ENCODE measurements at regions not wholly inside any gene's neighbourhood (a gene's known extent, or its start where the extent isn't known, plus 50 kb on each side); places are given as distances from the start of the nearest gene placed in this dataset.

DNA sequence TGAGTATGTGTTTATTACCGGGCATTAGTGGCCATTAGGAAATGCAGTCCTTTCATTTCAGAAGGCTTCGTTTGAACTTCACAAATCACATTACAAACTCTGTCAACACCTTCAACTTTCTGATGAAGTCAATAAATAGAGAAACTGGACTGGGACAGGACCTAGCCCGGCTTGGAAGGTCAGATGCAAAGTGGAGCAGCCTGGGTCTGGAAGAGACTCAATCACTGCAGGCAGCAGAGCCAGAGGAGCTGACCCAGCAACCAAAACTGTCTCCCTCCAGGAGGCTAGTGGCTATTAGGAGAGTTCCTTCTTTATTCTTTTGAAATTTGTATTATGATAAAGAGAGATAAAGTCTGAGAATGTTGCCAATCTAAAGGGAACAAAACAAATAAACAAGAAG, 167.2 kb upstream of the SPOPL start:
- no peaks in the 10 kb centered on the region for H3K36me3 ChIP-seq (ENCODE audit: control insufficient read depth in 4 of 4, insufficient read depth in 4 of 4, low read length in 3 of 4)
- no peak for DNase-seq
- 100% methylated on average over 1 of the region's 3 CpGs for WGBS (ENCODE audit: insufficient coverage)
- H3K4me3 ChIP-seq (ENCODE audit: control insufficient read depth in 1 of 7, extremely low read depth in 1 of 7, insufficient read depth in 4 of 7, low read depth in 2 of 7, low read length in 6 of 7) = no peak overlapping the region
- H3K27me3 ChIP-seq (replicated peaks in 2 of 5; ENCODE audit: control insufficient read depth in 4 of 5, insufficient read depth in 5 of 5, low read length in 4 of 5) = no peaks in the 10 kb centered on the region
- ChIA-PET POLR2A (no interaction called here), CTCF (no interaction called here)
- no peak overlapping the region for H3K27ac ChIP-seq (ENCODE audit: insufficient read depth in 1 of 2, low read depth in 1 of 2, low read length in 2 of 2, poor library complexity in 1 of 2, severe bottlenecking in 2 of 2)
- no peaks in the 10 kb centered on the region for H3K4me1 ChIP-seq (ENCODE audit: control extremely low read depth in 1 of 4, control insufficient read depth in 4 of 4, insufficient read depth in 4 of 4, low read length in 3 of 4)
- no peaks in the 10 kb centered on the region for H3K9me3 ChIP-seq (ENCODE audit: control extremely low read depth in 1 of 5, control insufficient read depth in 4 of 5, insufficient read depth in 2 of 5, low read depth in 1 of 5, low read length in 4 of 5)

DNA sequence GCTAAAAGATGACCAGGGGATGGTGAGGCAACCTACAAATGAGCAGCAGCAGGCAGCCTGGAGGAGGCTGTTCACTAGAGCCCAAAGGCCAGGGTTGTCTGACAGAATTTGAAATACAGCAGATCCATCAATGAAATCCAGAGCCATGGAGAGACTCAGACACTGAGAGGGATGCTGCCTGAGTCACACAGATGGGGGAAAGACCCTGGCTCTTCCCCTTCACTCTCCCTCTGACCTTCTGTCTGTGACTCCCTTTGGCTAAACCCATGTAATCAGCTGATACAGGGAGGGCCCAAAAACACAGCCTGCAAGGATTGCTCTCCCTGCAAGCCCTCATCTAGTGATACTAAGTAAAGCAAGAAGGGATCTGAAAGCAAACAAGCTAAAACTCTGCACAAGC, 166.5 kb upstream of the SPOPL start:
- no peak for DNase-seq
- H3K27ac ChIP-seq (ENCODE audit: insufficient read depth in 1 of 2, low read depth in 1 of 2, low read length in 2 of 2, poor library complexity in 1 of 2, severe bottlenecking in 2 of 2) = no peak overlapping the region
- ChIA-PET POLR2A (no interaction called here), CTCF (no interaction called here)
- no peaks in the 10 kb centered on the region for H3K4me1 ChIP-seq (ENCODE audit: control extremely low read depth in 1 of 4, control insufficient read depth in 4 of 4, insufficient read depth in 4 of 4, low read length in 3 of 4)
- H3K36me3 ChIP-seq (ENCODE audit: control insufficient read depth in 4 of 4, insufficient read depth in 4 of 4, low read length in 3 of 4) = no peaks in the 10 kb centered on the region
- no peaks in the 10 kb centered on the region for H3K9me3 ChIP-seq (ENCODE audit: control extremely low read depth in 1 of 5, control insufficient read depth in 4 of 5, insufficient read depth in 2 of 5, low read depth in 1 of 5, low read length in 4 of 5)
- H3K27me3 ChIP-seq (replicated peaks in 2 of 5; ENCODE audit: control insufficient read depth in 4 of 5, insufficient read depth in 5 of 5, low read length in 4 of 5) = no peaks in the 10 kb centered on the region
- no peak overlapping the region for H3K4me3 ChIP-seq (ENCODE audit: control insufficient read depth in 1 of 7, extremely low read depth in 1 of 7, insufficient read depth in 4 of 7, low read depth in 2 of 7, low read length in 6 of 7)

- POLR2A ChIA-PET = no interaction called here
Measured at GRCh38 chr2:138336146-138336545, 165.4 kb upstream of the SPOPL start.

DNA sequence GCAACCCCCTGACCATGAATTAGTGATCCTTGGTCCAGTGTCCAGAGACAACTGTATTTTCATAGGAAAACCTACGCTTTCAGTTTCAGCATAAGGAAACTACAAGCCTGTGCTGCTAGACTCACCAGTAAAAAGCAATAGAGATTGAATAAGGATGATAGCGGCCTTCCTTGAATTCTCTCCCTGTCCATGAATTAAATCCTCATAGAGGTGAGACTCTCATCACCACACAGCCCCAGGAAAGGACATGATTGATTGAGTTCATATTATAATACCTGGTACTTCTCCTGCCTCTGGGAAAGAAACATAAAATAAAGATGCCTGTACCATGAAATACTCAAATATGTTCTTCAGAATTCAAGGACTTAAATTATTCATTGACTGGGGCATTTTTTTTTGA, 146.3 kb upstream of the SPOPL start:
- ChIA-PET CTCF (no interaction called here), POLR2A (no interaction called here)
- no peaks in the 10 kb centered on the region for H3K36me3 ChIP-seq (ENCODE audit: control insufficient read depth in 4 of 4, insufficient read depth in 4 of 4, low read length in 3 of 4)
- H3K4me3 ChIP-seq (ENCODE audit: control insufficient read depth in 1 of 7, extremely low read depth in 1 of 7, insufficient read depth in 4 of 7, low read depth in 2 of 7, low read length in 6 of 7) = no peak overlapping the region
- no CpG with 5 or more reads among the region's 2 CpGs for WGBS (ENCODE audit: insufficient coverage)
- H3K9me3 ChIP-seq (ENCODE audit: control extremely low read depth in 1 of 5, control insufficient read depth in 4 of 5, insufficient read depth in 2 of 5, low read depth in 1 of 5, low read length in 4 of 5) = no peaks in the 10 kb centered on the region
- H3K4me1 ChIP-seq (ENCODE audit: control extremely low read depth in 1 of 4, control insufficient read depth in 4 of 4, insufficient read depth in 4 of 4, low read length in 3 of 4) = no peaks in the 10 kb centered on the region
- H3K27ac ChIP-seq (ENCODE audit: insufficient read depth in 1 of 2, low read depth in 1 of 2, low read length in 2 of 2, poor library complexity in 1 of 2, severe bottlenecking in 2 of 2) = no peak overlapping the region
- H3K27me3 ChIP-seq (replicated peaks in 2 of 5; ENCODE audit: control insufficient read depth in 4 of 5, insufficient read depth in 5 of 5, low read length in 4 of 5) = no peaks in the 10 kb centered on the region
- DNase-seq = no peak

More at GRCh38 chr2:138336146-138336545, 165.4 kb upstream of the SPOPL start:
- Histone ChIP-seq H3K9me3 (ENCODE audit: control extremely low read depth in 1 of 5, control insufficient read depth in 4 of 5, insufficient read depth in 2 of 5, low read depth in 1 of 5, low read length in 4 of 5) (no peaks in the 10 kb centered on the region), H3K36me3 (ENCODE audit: control insufficient read depth in 4 of 4, insufficient read depth in 4 of 4, low read length in 3 of 4) (no peaks in the 10 kb centered on the region), H3K4me3 (ENCODE audit: control insufficient read depth in 1 of 7, extremely low read depth in 1 of 7, insufficient read depth in 4 of 7, low read depth in 2 of 7, low read length in 6 of 7) (no peak overlapping the region), H3K27ac (ENCODE audit: insufficient read depth in 1 of 2, low read depth in 1 of 2, low read length in 2 of 2, poor library complexity in 1 of 2, severe bottlenecking in 2 of 2) (no peak overlapping the region), H3K4me1 (ENCODE audit: control extremely low read depth in 1 of 4, control insufficient read depth in 4 of 4, insufficient read depth in 4 of 4, low read length in 3 of 4) (no peaks in the 10 kb centered on the region), H3K27me3 (replicated peaks in 2 of 5; ENCODE audit: control insufficient read depth in 4 of 5, insufficient read depth in 5 of 5, low read length in 4 of 5) (no peaks in the 10 kb centered on the region)
- CTCF ChIA-PET = no interaction called here
- WGBS (ENCODE audit: insufficient coverage) = 100% methylated on average over 1 of the region's 2 CpGs
- no peak for DNase-seq

GRCh38 chr2:138356178-138356577, 145.4 kb upstream of the SPOPL start:
- 38% methylated on average over 2 of the region's 4 CpGs for WGBS (ENCODE audit: insufficient coverage)
- no peaks in the 10 kb centered on the region for H3K36me3 ChIP-seq (ENCODE audit: control insufficient read depth in 4 of 4, insufficient read depth in 4 of 4, low read length in 3 of 4)
- H3K27me3 ChIP-seq (replicated peaks in 2 of 5; ENCODE audit: control insufficient read depth in 4 of 5, insufficient read depth in 5 of 5, low read length in 4 of 5) = no peaks in the 10 kb centered on the region
- no peak overlapping the region for H3K27ac ChIP-seq (ENCODE audit: insufficient read depth in 1 of 2, low read depth in 1 of 2, low read length in 2 of 2, poor library complexity in 1 of 2, severe bottlenecking in 2 of 2)
- no peaks in the 10 kb centered on the region for H3K4me1 ChIP-seq (ENCODE audit: control extremely low read depth in 1 of 4, control insufficient read depth in 4 of 4, insufficient read depth in 4 of 4, low read length in 3 of 4)
- ChIA-PET POLR2A (no interaction called here), CTCF (interaction anchor here (0.8 to 1.1 kb wide), 2 partner anchors 11 to 18 kb away, joined by 3 read pairs; no protein-coding TSS in a partner anchor)
- no peak for DNase-seq
- no peaks in the 10 kb centered on the region for H3K9me3 ChIP-seq (ENCODE audit: control extremely low read depth in 1 of 5, control insufficient read depth in 4 of 5, insufficient read depth in 2 of 5, low read depth in 1 of 5, low read length in 4 of 5)
- no peak overlapping the region for H3K4me3 ChIP-seq (ENCODE audit: control insufficient read depth in 1 of 7, extremely low read depth in 1 of 7, insufficient read depth in 4 of 7, low read depth in 2 of 7, low read length in 6 of 7)

GRCh38 chr2:138359532-138359931, 142.0 kb upstream of the SPOPL start:
- ChIA-PET POLR2A (no interaction called here), CTCF (no interaction called here)
- no peaks in the 10 kb centered on the region for H3K4me1 ChIP-seq (ENCODE audit: control extremely low read depth in 1 of 4, control insufficient read depth in 4 of 4, insufficient read depth in 4 of 4, low read length in 3 of 4)
- DNase-seq = no peak
- H3K36me3 ChIP-seq (ENCODE audit: control insufficient read depth in 4 of 4, insufficient read depth in 4 of 4, low read length in 3 of 4) = no peaks in the 10 kb centered on the region
- WGBS (ENCODE audit: insufficient coverage) = no CpG with 5 or more reads among the region's 1 CpG
- H3K27ac ChIP-seq (ENCODE audit: insufficient read depth in 1 of 2, low read depth in 1 of 2, low read length in 2 of 2, poor library complexity in 1 of 2, severe bottlenecking in 2 of 2) = no peak overlapping the region
- H3K4me3 ChIP-seq (ENCODE audit: control insufficient read depth in 1 of 7, extremely low read depth in 1 of 7, insufficient read depth in 4 of 7, low read depth in 2 of 7, low read length in 6 of 7) = no peak overlapping the region
- H3K27me3 ChIP-seq (replicated peaks in 2 of 5; ENCODE audit: control insufficient read depth in 4 of 5, insufficient read depth in 5 of 5, low read length in 4 of 5) = no peaks in the 10 kb centered on the region
- no peaks in the 10 kb centered on the region for H3K9me3 ChIP-seq (ENCODE audit: control extremely low read depth in 1 of 5, control insufficient read depth in 4 of 5, insufficient read depth in 2 of 5, low read depth in 1 of 5, low read length in 4 of 5)

DNA sequence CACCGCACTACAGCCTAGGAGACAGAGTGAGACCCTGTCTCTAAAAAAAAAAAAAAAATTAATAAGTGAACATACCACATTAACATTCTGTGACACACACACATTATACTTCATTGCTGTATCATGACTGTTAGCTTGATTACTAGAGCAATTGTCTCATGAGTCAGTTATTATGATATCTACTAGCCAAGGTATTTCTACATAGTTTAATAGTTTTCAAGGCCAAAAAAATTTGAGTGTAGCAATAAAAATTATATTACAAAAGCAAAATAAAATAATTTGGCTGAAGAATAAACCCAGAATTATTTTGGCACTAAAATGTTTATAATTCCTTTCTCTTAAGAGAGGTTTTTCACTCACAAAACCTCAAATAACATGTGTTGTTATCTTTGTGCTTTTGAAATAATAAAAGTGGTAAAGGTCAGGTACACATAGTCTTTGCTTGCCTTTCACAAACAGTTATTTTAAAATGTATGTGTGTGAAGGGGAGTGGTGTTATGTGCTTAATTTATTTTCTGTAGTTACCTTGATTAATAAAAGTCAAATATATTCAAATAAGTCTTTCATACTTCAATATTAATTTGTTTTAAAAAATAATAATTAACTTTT, 136.9 kb upstream of the SPOPL start:
- Histone ChIP-seq H3K4me3 (ENCODE audit: control insufficient read depth in 1 of 7, extremely low read depth in 1 of 7, insufficient read depth in 4 of 7, low read depth in 2 of 7, low read length in 6 of 7) (no peak overlapping the region), H3K9me3 (ENCODE audit: control extremely low read depth in 1 of 5, control insufficient read depth in 4 of 5, insufficient read depth in 2 of 5, low read depth in 1 of 5, low read length in 4 of 5) (no peaks in the 10 kb centered on the region), H3K27ac (ENCODE audit: insufficient read depth in 1 of 2, low read depth in 1 of 2, low read length in 2 of 2, poor library complexity in 1 of 2, severe bottlenecking in 2 of 2) (no peak overlapping the region), H3K27me3 (replicated peaks in 2 of 5; ENCODE audit: control insufficient read depth in 4 of 5, insufficient read depth in 5 of 5, low read length in 4 of 5) (no peaks in the 10 kb centered on the region), H3K4me1 (ENCODE audit: control extremely low read depth in 1 of 4, control insufficient read depth in 4 of 4, insufficient read depth in 4 of 4, low read length in 3 of 4) (no peaks in the 10 kb centered on the region), H3K36me3 (ENCODE audit: control insufficient read depth in 4 of 4, insufficient read depth in 4 of 4, low read length in 3 of 4) (no peaks in the 10 kb centered on the region)
- POLR2A ChIA-PET = no interaction called here
- DNase-seq = no peak
- CTCF ChIA-PET = interaction anchor here (0.9 to 1.3 kb wide), 2 partner anchors 14 to 44 kb away, joined by 3 to 5 read pairs; no protein-coding TSS in a partner anchor
- no CpG with 5 or more reads among the region's 1 CpG for WGBS (ENCODE audit: insufficient coverage)
